ENCODE measurements at regions not wholly inside any gene's neighbourhood (a gene's known extent, or its start where the extent isn't known, plus 50 kb on each side); places are given as distances from the start of the nearest gene placed in this dataset.
A peak's percentile ranks its signal among the peaks of the same experiment; 100 is the strongest.

DNA sequence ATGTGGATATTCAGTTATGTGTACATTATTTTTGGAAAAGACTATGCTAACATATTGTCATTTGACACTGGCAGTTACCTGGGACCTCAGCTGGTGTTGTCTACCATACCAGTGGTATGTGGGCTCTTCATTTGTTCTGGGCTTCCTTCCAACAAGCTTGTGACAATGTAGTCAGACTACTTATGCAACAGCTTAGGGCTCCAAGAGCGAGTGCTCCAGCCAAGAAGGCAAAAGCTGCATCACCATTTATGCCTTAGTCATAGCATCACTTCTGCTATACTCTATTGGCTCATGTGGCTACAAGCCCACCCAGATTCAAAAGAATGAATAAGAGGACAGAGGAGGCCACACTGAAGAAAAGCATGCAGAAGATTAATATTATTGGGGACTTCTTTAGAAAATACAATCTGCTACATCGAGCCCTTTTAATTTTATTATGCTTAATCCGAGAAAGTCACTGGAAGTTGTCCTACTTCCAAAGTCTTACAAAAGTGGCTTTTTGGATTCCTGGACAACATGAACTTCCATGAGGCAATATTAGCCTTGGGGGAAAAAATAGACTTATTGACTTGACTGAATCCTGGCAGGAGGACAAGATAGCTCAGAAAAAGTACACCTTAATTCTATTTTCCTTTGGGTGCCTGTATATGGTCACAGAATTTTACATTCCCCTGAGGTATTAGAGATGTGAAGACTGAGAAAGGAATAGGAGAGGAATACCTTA lies 529.4 kb upstream of the HTR2A start:
- WGBS, 2 donors, result 62 to 67% methylated on average over 3 of the region's 3 CpGs
- ATAC-seq, result peak in 7 of 8 donors; percentile 34 to 94 (median 84)
- Histone ChIP-seq H3K4me1 (peaks cover 0 to 9% (median 0%) of the 10 kb centered on the region in 9 donors), H3K9me3 (no peaks in the 10 kb centered on the region), H3K36me3 (no peaks in the 10 kb centered on the region), H3K27ac (no peak overlapping the region), H3K4me3 (no peak overlapping the region), H3K27me3 (no peaks in the 10 kb centered on the region)
- no peak for TF ChIP-seq CTCF (IDR thresholded peaks at IDR 0.05)
- peak in 1 of 2 donors; percentile 27 for DNase-seq
- intact Hi-C loops (cut with DNase I), result loop anchor here in 4 of 10 donors (10.0 kb wide), 2 partner anchors 79 to 349 kb away; no protein-coding TSS in a partner anchor

DNA sequence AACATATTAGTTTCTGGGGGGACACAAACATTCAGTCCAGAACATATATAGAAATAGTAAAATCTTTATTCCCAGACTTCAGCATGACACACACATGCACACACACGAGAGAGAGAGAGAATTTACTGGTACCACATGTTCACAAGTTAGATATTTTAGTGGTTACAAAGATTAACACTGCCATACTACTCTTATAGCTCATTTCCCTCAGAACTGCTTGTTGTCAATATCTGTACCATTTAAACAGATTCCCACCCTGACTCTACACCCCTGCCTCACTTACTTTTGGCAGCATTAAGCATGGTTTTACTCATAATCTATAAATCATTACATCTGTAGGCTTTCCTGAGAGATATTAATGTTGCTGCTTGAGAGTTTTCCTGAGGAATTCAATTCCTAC lies 524.7 kb upstream of the HTR2A start:
- no peaks in the 10 kb centered on the region for H3K9me3 ChIP-seq
- H3K27ac ChIP-seq, result no peak overlapping the region
- intact Hi-C loops (cut with DNase I), result loop anchor here in 6 of 10 donors (5.0 to 10.0 kb wide), 4 partner anchors 83 to 353 kb away; no protein-coding TSS in a partner anchor
- ATAC-seq, result no peak
- peaks cover 0 to 8% (median 0%) of the 10 kb centered on the region in 9 donors for H3K4me1 ChIP-seq
- no peak for DNase-seq
- TF ChIP-seq CTCF (IDR thresholded peaks at IDR 0.05), result no peak
- 41 to 50% methylated on average over 1 of the region's 1 CpG for WGBS, 2 donors
- no peaks in the 10 kb centered on the region for H3K36me3 ChIP-seq
- no peaks in the 10 kb centered on the region for H3K27me3 ChIP-seq
- H3K4me3 ChIP-seq, result no peak overlapping the region

- Histone ChIP-seq H3K27ac (no peak overlapping the region), H3K4me1 (no peaks in the 10 kb centered on the region), H3K9me3 (no peaks in the 10 kb centered on the region), H3K27me3 (no peaks in the 10 kb centered on the region), H3K4me3 (no peak overlapping the region), H3K36me3 (no peaks in the 10 kb centered on the region)
- no peak for TF ChIP-seq CTCF (IDR thresholded peaks at IDR 0.05)
- ATAC-seq, result peak in 3 of 8 donors; percentile 21 to 72 (median 42)
- WGBS, 2 donors, result 85 to 86% methylated on average over 1 of the region's 1 CpG
- intact Hi-C loops (cut with DNase I), result loop anchor here in 8 of 10 donors (1.0 to 10.0 kb wide), 6 partner anchors 84 to 354 kb away; no protein-coding TSS in a partner anchor
- DNase-seq, result no peak
These were observed 523.7 kb upstream of the HTR2A start for GRCh38 chr13:47420568-47420967.

- Histone ChIP-seq H3K4me1 (no peaks in the 10 kb centered on the region), H3K9me3 (no peaks in the 10 kb centered on the region), H3K4me3 (no peak overlapping the region), H3K27ac (no peak overlapping the region), H3K27me3 (no peaks in the 10 kb centered on the region), H3K36me3 (no peaks in the 10 kb centered on the region)
- TF ChIP-seq CTCF (IDR thresholded peaks at IDR 0.05), result peak; percentile 24 to 59 (median 42)
- peak in 7 of 8 donors; percentile 46 to 83 (median 64) for ATAC-seq
- DNase-seq, result no peak
- WGBS, 2 donors, result 32 to 54% methylated on average over 1 of the region's 1 CpG
- intact Hi-C loops (cut with DNase I), result loop anchor here in 8 of 10 donors (1.0 to 10.0 kb wide), 6 partner anchors 85 to 355 kb away; no protein-coding TSS in a partner anchor
These were observed 523.2 kb upstream of the HTR2A start for GRCh38 chr13:47420020-47420419.
